DND-41 (cell line): ENCODE measurements at regions not wholly inside any gene's neighbourhood (a gene's known extent, or its start where the extent isn't known, plus 50 kb on each side); places are given as distances from the start of the nearest gene placed in this dataset.

Experiments
- ATAC-seq: fragments of 200-7000 bp; cut with Tn5 transposase; 3 replicates; pipeline ENCODE4 v1.9.1; 2021; ENCODE audit warnings: low read depth; ENCODE audit not compliant: insufficient read depth
- DNase-seq: peaks from one replicate; pipeline ENCODE4 v3.0.0-alpha.2; 2020
- H2AFZ ChIP-seq: 2 replicates; pipeline ENCODE4 v1.6.0; 2012; ENCODE audit warnings: low read depth, low read length
- H3K27ac ChIP-seq: 2 replicates; pipeline ENCODE4 v1.5.1; 2012; ENCODE audit warnings: low read length, inconsistent platforms
- H3K27me3 ChIP-seq: fragments of 200-600 bp; sonication (generic); 2 replicates; pipeline ENCODE4 v1.6.0; 2012; ENCODE audit warnings: low read length, mild to moderate bottlenecking, inconsistent platforms; ENCODE audit not compliant: insufficient read depth, poor library complexity
- H3K36me3 ChIP-seq: 2 replicates; pipeline ENCODE4 v1.5.1; 2012; ENCODE audit warnings: low read length, inconsistent platforms; ENCODE audit not compliant: insufficient read depth
- H3K4me1 ChIP-seq: 2 replicates; pipeline ENCODE4 v1.5.1; 2012; ENCODE audit warnings: mild to moderate bottlenecking, low read length; ENCODE audit not compliant: insufficient read depth
- H3K4me2 ChIP-seq: 2 replicates; pipeline ENCODE4 v1.6.0; 2012; ENCODE audit warnings: mild to moderate bottlenecking, moderate library complexity, low read length, inconsistent platforms; ENCODE audit not compliant: insufficient read depth
- H3K4me3 ChIP-seq, 2 experiments: fragments of 200-600 bp in 1 of 2; shearing (Covaris generic) in 1 of 2; 2 replicates each; pipeline ENCODE4 v1.5.1; 2012 to 2016; ENCODE audit warnings: inconsistent platforms in 2 of 2, low read length in 2 of 2, mild to moderate bottlenecking in 2 of 2, low read depth in 1 of 2, moderate library complexity in 1 of 2
- H3K79me2 ChIP-seq: 2 replicates; pipeline ENCODE4 v1.6.0; 2012; ENCODE audit warnings: low read length, inconsistent platforms; ENCODE audit not compliant: insufficient read depth
- H3K9ac ChIP-seq: 2 replicates; pipeline ENCODE4 v1.6.0; 2012; ENCODE audit warnings: low read depth, mild to moderate bottlenecking, inconsistent platforms, low read length, moderate library complexity
- H3K9me3 ChIP-seq: 2 replicates; pipeline ENCODE4 v1.5.1; 2012; ENCODE audit warnings: low read length, moderate library complexity, mild to moderate bottlenecking, inconsistent platforms; ENCODE audit not compliant: insufficient read depth, severe bottlenecking
- H4K20me1 ChIP-seq: 2 replicates; pipeline ENCODE4 v1.6.0; 2012; ENCODE audit warnings: low read length; ENCODE audit not compliant: insufficient read depth
- EZH2 ChIP-seq: IDR thresholded peaks from 3 replicates; pipeline ENCODE4 v1.6.1; 2012; ENCODE audit warnings: borderline replicate concordance, low read depth, mild to moderate bottlenecking, moderate library complexity, low read length, inconsistent platforms; ENCODE audit not compliant: severe bottlenecking
- TF ChIP-seq, protein P1 (sequence below): IDR thresholded peaks from 2 replicates; pipeline ENCODE4 v1.5.1; 2012; ENCODE audit warnings: borderline replicate concordance, low read length, moderate library complexity, mild to moderate bottlenecking; ENCODE audit not compliant: poor library complexity, severe bottlenecking; ENCODE audit errors: extremely low read depth

- Histone ChIP-seq H3K9me3 (no peaks in the 10 kb centered on the region), H3K9ac (no peak overlapping the region), H3K4me1 (no peaks in the 10 kb centered on the region), H3K79me2 (no peaks in the 10 kb centered on the region), H2AFZ (no peak overlapping the region), H3K27ac (no peak overlapping the region), H4K20me1 (no peaks in the 10 kb centered on the region), H3K27me3 (no peaks in the 10 kb centered on the region), H3K4me2 (no peak overlapping the region), H3K4me3 (no peak overlapping the region), H3K36me3 (no peaks in the 10 kb centered on the region)
- TF ChIP-seq EZH2: no peak
- TF ChIP-seq, protein P1, sequence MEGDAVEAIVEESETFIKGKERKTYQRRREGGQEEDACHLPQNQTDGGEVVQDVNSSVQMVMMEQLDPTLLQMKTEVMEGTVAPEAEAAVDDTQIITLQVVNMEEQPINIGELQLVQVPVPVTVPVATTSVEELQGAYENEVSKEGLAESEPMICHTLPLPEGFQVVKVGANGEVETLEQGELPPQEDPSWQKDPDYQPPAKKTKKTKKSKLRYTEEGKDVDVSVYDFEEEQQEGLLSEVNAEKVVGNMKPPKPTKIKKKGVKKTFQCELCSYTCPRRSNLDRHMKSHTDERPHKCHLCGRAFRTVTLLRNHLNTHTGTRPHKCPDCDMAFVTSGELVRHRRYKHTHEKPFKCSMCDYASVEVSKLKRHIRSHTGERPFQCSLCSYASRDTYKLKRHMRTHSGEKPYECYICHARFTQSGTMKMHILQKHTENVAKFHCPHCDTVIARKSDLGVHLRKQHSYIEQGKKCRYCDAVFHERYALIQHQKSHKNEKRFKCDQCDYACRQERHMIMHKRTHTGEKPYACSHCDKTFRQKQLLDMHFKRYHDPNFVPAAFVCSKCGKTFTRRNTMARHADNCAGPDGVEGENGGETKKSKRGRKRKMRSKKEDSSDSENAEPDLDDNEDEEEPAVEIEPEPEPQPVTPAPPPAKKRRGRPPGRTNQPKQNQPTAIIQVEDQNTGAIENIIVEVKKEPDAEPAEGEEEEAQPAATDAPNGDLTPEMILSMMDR: no peak
- no peak for DNase-seq
- ATAC-seq: no peak
Measured at GRCh38 chr6:125659887-125660286, 89.5 kb upstream of the HEY2 start.

DNA sequence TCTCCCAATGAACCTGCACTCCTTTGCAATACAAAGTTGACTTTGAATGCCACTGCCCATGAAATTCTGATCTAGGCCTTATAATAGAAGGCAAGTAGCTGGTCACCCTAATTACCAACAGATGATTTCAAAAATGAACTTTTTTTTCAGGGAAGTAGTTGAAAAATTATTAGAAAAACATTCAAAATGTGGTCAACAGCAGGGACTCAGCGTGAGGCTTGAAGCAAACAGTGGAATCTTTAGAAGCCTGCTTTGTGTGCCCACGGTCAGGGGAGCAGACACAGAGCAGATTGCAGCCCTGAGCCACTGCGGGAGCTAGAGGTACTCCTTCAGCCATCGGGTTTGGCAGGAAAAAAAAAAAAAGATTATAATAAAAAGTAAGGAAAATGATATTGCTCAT, 87.1 kb upstream of the HEY2 start:
- no peak for DNase-seq
- no peak for ATAC-seq
- Histone ChIP-seq H3K79me2 (no peaks in the 10 kb centered on the region), H3K9ac (no peak overlapping the region), H3K4me1 (no peaks in the 10 kb centered on the region), H4K20me1 (no peaks in the 10 kb centered on the region), H3K36me3 (no peaks in the 10 kb centered on the region), H3K27me3 (no peaks in the 10 kb centered on the region), H3K27ac (no peak overlapping the region), H3K9me3 (no peaks in the 10 kb centered on the region), H3K4me2 (no peak overlapping the region), H3K4me3 (no peak overlapping the region), H2AFZ (no peak overlapping the region)
- TF ChIP-seq, protein P1: no peak
- no peak for TF ChIP-seq EZH2

DNA sequence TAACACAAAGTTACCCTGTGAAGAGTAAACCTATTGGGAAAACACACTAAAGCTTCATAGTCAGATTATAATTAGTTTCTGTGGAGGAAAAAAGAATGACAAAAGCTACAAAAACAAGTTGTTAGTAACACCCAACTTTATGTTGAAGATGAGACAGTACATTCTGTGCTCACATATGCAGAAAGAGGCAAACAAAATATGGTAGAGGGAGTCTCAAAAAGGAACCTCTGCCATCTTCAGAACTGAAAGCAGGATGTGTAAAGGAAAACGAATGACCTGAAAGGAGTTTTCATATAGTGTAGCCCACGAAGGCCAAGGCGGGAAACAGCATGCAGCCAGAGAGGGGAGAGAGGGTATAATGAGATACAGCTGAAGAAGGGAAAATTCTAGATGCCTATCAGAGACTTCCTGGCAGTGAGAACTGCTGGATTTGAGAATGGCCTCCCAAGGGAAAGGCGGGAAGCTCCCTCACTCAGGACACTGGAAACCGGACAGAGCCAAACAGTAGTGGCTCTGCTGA, 84.1 kb upstream of the HEY2 start:
- Histone ChIP-seq H3K4me2 (no peak overlapping the region), H3K4me3 (no peak overlapping the region), H3K27ac (no peak overlapping the region), H2AFZ (no peak overlapping the region), H3K9ac (no peak overlapping the region), H4K20me1 (no peaks in the 10 kb centered on the region), H3K27me3 (no peaks in the 10 kb centered on the region), H3K4me1 (no peaks in the 10 kb centered on the region), H3K9me3 (no peaks in the 10 kb centered on the region), H3K36me3 (no peaks in the 10 kb centered on the region), H3K79me2 (no peaks in the 10 kb centered on the region)
- TF ChIP-seq EZH2: no peak
- TF ChIP-seq, protein P1: no peak
- ATAC-seq (no peak), DNase-seq (no peak)

DNA sequence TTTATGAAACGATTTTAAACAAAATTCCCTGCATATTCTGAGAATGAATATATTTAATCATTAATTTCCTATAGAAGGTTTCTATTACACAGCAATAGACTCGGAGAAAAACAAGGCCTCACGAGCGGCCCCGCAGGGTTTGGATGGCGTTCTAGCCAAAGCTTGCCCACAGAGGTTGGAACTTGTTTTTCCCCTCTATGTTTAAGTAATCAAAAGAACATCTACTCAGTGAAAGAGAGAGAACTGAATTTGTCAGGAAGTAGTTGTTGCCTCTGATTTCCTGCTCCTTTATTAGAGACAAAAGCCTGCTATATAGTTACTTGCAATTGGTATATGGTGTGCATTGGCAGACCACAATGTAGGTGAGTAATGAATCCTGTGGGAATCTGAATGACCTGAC, 82.1 kb upstream of the HEY2 start:
- Histone ChIP-seq H3K79me2 (no peaks in the 10 kb centered on the region), H4K20me1 (no peaks in the 10 kb centered on the region), H3K27me3 (no peaks in the 10 kb centered on the region), H3K9me3 (no peaks in the 10 kb centered on the region), H3K9ac (no peak overlapping the region), H3K4me1 (no peaks in the 10 kb centered on the region), H3K4me2 (no peak overlapping the region), H3K27ac (no peak overlapping the region), H3K4me3 (no peak overlapping the region), H3K36me3 (no peaks in the 10 kb centered on the region), H2AFZ (no peak overlapping the region)
- TF ChIP-seq, protein P1: no peak
- no peak for TF ChIP-seq EZH2
- ATAC-seq: no peak
- no peak for DNase-seq
